Peyer's patch (tissue), 4 donors: ENCODE measurements at regions not wholly inside any gene's neighbourhood (a gene's known extent, or its start where the extent isn't known, plus 50 kb on each side); places are given as distances from the start of the nearest gene placed in this dataset.

ENCODE experiments used
- DNase-seq, 3 donors: peaks; one replicate each; pipeline ENCODE4 v3.0.0-alpha.2; 2017 to 2019
- H3K27ac ChIP-seq, 4 donors: fragments of 200-600 bp; sonication (generic); one replicate each; pipeline ENCODE4 v1.5.1; 2016 to 2019
- H3K27me3 ChIP-seq, 2 donors: fragments of 200-600 bp; sonication (generic); one replicate each; pipeline ENCODE4 v1.5.1; 2019
- H3K36me3 ChIP-seq, 3 donors: fragments of 200-600 bp; sonication (generic); one replicate each; pipeline ENCODE4 v1.5.1; 2016 to 2019
- H3K4me1 ChIP-seq, 4 donors: fragments of 200-600 bp; sonication (generic); one replicate each; pipeline ENCODE4 v1.5.1; 2016 to 2019
- H3K4me3 ChIP-seq, 4 donors: fragments of 200-600 bp; sonication (generic); 1 replicate in 3 of 4; 2 replicates in 1 of 4; pipeline ENCODE4 v1.5.1; 2016 to 2019; ENCODE audit warnings: mild to moderate bottlenecking in 1 of 4
- H3K9me3 ChIP-seq, 4 donors: fragments of 200-600 bp; sonication (generic); one replicate each; pipeline ENCODE4 v1.5.1; 2016 to 2019; ENCODE audit warnings: mild to moderate bottlenecking in 1 of 4
- POLR2A ChIP-seq, 2 donors: fragments of 450-650 bp; IDR thresholded peaks; one replicate each; pipeline ENCODE4 v1.5.1; 2017; ENCODE audit warnings: antibody characterized with exemption in 2 of 2, mild to moderate bottlenecking in 2 of 2, moderate library complexity in 2 of 2
- TF ChIP-seq, protein P1 (sequence below), 6 experiments: fragments of 450-650 bp in 4 of 6; fragments of 200-600 bp in 2 of 6; sonication (generic) in 1 of 6; IDR thresholded peaks; one replicate each; pipeline ENCODE4 v1.5.1; 2017 to 2019; ENCODE audit warnings: antibody characterized with exemption in 6 of 6, mild to moderate bottlenecking in 3 of 6, moderate library complexity in 1 of 6

- TF ChIP-seq, protein P1, sequence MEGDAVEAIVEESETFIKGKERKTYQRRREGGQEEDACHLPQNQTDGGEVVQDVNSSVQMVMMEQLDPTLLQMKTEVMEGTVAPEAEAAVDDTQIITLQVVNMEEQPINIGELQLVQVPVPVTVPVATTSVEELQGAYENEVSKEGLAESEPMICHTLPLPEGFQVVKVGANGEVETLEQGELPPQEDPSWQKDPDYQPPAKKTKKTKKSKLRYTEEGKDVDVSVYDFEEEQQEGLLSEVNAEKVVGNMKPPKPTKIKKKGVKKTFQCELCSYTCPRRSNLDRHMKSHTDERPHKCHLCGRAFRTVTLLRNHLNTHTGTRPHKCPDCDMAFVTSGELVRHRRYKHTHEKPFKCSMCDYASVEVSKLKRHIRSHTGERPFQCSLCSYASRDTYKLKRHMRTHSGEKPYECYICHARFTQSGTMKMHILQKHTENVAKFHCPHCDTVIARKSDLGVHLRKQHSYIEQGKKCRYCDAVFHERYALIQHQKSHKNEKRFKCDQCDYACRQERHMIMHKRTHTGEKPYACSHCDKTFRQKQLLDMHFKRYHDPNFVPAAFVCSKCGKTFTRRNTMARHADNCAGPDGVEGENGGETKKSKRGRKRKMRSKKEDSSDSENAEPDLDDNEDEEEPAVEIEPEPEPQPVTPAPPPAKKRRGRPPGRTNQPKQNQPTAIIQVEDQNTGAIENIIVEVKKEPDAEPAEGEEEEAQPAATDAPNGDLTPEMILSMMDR (IDR thresholded peaks at IDR 0.05) = no peak
- TF ChIP-seq POLR2A (IDR thresholded peaks at IDR 0.05) = no peak
- no peaks in the 10 kb centered on the region for H3K9me3 ChIP-seq
- no peaks in the 10 kb centered on the region for H3K4me1 ChIP-seq
- no peak overlapping the region for H3K4me3 ChIP-seq
- DNase-seq = no peak
- no peaks in the 10 kb centered on the region for H3K27me3 ChIP-seq
- no peaks in the 10 kb centered on the region for H3K36me3 ChIP-seq
- no peak overlapping the region for H3K27ac ChIP-seq
Observed at GRCh38 chr11:29187215-29187614, 829.6 kb downstream of the KCNA4 start.

DNA sequence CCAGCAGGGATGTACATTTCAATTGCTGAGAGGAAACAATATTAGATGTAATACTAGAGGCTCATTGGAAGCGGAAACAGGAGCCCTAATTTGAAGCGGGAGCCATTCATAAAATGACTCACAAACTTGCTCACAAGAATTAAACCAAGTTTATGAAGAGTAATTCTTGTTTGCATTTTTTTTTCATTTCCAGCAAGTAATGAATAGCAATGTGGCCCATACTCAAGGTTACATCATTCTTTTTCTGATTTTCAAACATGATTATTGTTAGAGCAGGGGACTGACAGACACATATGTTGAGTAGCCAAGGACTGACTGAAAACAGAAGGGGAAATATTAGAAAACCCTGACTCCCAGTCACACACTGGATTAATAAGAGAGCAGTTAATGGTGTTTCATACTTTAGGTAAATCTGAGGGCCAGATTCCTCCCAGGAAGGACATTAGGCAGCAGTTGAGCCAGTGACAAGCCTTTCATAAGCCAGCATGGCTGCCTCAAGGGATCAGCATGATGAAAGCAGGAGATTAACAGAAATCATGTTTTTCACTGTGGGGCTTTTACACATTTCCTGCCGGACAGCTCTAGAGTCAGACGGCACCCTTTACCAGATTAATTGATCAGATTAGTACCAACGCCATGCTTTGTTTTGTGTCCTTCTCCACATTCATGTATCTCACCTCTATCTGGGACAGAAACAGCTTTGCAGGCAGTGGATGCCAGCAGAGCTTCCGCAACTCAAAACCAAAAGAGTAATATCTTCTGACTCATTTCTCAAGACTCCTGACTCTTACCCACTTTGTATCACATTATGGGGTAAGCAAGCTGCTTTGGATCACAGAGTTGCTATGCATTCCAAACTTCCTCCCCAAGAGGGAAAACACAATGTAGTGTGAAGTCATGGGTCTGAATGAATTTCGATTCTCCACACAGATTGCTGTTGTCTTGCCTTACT is 831.6 kb downstream of the KCNA4 start:
- no peaks in the 10 kb centered on the region for H3K36me3 ChIP-seq
- no peaks in the 10 kb centered on the region for H3K9me3 ChIP-seq
- H3K27ac ChIP-seq = no peak overlapping the region
- TF ChIP-seq, protein P1 (IDR thresholded peaks at IDR 0.05) = no peak
- no peak for TF ChIP-seq POLR2A (IDR thresholded peaks at IDR 0.05)
- H3K4me3 ChIP-seq = no peak overlapping the region
- no peaks in the 10 kb centered on the region for H3K4me1 ChIP-seq
- no peak for DNase-seq
- no peaks in the 10 kb centered on the region for H3K27me3 ChIP-seq

DNA sequence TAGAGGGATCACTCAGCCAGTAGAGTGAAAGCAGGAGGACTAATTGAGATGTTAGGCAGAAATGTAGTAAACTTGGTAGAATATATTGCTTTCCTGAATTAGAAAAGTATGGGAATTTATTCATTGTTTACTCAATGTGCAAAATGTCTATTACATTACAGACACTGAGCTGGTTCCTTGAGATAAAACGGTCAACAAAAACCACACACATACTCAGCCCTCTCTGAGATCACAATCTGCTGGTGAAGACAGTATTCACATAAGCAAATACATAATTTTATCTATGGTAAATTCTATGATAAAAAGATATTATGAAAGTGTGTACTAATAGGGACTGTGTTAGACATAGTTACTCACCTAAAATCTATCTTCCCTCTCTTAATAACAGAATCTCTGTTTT is 833.5 kb downstream of the KCNA4 start:
- Histone ChIP-seq H3K4me1 (no peaks in the 10 kb centered on the region), H3K27me3 (no peaks in the 10 kb centered on the region), H3K27ac (no peak overlapping the region), H3K4me3 (no peak overlapping the region), H3K36me3 (no peaks in the 10 kb centered on the region), H3K9me3 (no peaks in the 10 kb centered on the region)
- DNase-seq = no peak
- no peak for TF ChIP-seq POLR2A (IDR thresholded peaks at IDR 0.05)
- TF ChIP-seq, protein P1 (IDR thresholded peaks at IDR 0.05) = no peak

- Histone ChIP-seq H3K4me3 (no peak overlapping the region), H3K36me3 (no peaks in the 10 kb centered on the region), H3K9me3 (no peaks in the 10 kb centered on the region), H3K4me1 (no peaks in the 10 kb centered on the region), H3K27me3 (no peaks in the 10 kb centered on the region), H3K27ac (no peak overlapping the region)
- DNase-seq = no peak
- TF ChIP-seq POLR2A (IDR thresholded peaks at IDR 0.05) = no peak
- TF ChIP-seq, protein P1 (IDR thresholded peaks at IDR 0.05) = no peak
Observed at GRCh38 chr11:29173660-29174062, 843.2 kb downstream of the KCNA4 start.

DNA sequence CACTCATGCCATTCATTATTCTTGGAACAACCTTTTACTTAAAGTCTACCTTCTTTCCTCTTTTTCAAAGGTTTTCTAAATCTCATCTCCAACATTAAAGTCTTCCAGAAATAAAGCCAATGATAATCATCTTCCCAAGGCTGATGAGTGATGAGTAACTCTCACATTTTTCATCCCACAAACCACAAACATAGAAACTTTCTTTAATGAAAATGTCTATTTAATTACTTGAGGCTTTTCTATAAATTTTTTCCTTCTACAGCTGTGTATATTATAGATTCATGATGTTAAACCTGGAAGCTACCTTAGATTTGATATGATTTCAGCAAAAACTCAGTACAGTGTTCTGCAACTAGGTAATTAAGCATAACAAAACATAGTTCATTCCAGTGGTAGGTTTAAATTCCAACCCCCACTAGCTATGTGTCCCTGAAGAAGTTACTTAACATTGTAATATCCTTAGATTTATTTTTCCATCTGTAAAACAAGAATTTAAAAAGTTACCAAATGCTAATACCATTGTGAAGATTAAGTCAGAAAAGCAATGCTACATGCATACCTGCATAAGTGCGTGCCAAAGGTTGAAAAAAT is 845.4 kb downstream of the KCNA4 start:
- H3K36me3 ChIP-seq = no peaks in the 10 kb centered on the region
- H3K4me3 ChIP-seq = no peak overlapping the region
- no peak overlapping the region for H3K27ac ChIP-seq

More for the DNA sequence above, 845.4 kb downstream of the KCNA4 start:
- Histone ChIP-seq H3K9me3 (no peaks in the 10 kb centered on the region), H3K27me3 (no peaks in the 10 kb centered on the region), H3K4me1 (no peaks in the 10 kb centered on the region)
- no peak for DNase-seq
- TF ChIP-seq, protein P1 (IDR thresholded peaks at IDR 0.05) = no peak
- no peak for TF ChIP-seq POLR2A (IDR thresholded peaks at IDR 0.05)
